HG02623 (cell line): ENCODE measurements at regions not wholly inside any gene's neighbourhood (a gene's known extent, or its start where the extent isn't known, plus 50 kb on each side); places are given as distances from the start of the nearest gene placed in this dataset.
"Not testable (repeated sequence)": the region's sequence is repeated elsewhere in the genome, so short reads cannot be mapped to it uniquely, and the experiment has no call there.

Experiments used
- ATAC-seq: cut with Tn5 transposase; IDR thresholded peaks from one replicate; pipeline ENCODE4 v1.9.1; 2021; ENCODE audit warnings: moderate library complexity; ENCODE audit not compliant: unreplicated experiment

- ATAC-seq: no peak
These were observed 569.4 kb downstream of the MEI4 start for GRCh38 chr6:78222226-78222625.

- no peak for ATAC-seq
These were observed 578.2 kb downstream of the MEI4 start for GRCh38 chr6:78231002-78231401.

GRCh38 chr6:78243519-78243918 lies 590.7 kb downstream of the MEI4 start:
- ATAC-seq: no peak

- no peak for ATAC-seq
These were observed 599.1 kb downstream of the MEI4 start for GRCh38 chr6:78251931-78252330.

- ATAC-seq: no peak
These were observed 600.8 kb downstream of the MEI4 start for GRCh38 chr6:78253618-78254017.

GRCh38 chr6:78259935-78260334 lies 607.1 kb downstream of the MEI4 start:
- no peak for ATAC-seq

GRCh38 chr6:78260427-78260826 lies 606.9 kb upstream of the IRAK1BP1 start:
- not testable (repeated sequence) for ATAC-seq

GRCh38 chr6:78268591-78269452 lies 598.5 kb upstream of the IRAK1BP1 start:
- no peak for ATAC-seq

- no peak for ATAC-seq
These were observed 566.5 kb upstream of the IRAK1BP1 start for GRCh38 chr6:78300885-78301284.

GRCh38 chr6:78302411-78302810 lies 564.9 kb upstream of the IRAK1BP1 start:
- ATAC-seq: no peak

GRCh38 chr6:78308025-78308424 lies 559.3 kb upstream of the IRAK1BP1 start:
- ATAC-seq: no peak

- ATAC-seq: no peak
These were observed 545.1 kb upstream of the IRAK1BP1 start for GRCh38 chr6:78322068-78322845.

- ATAC-seq: no peak
These were observed 543.1 kb upstream of the IRAK1BP1 start for GRCh38 chr6:78324213-78324612.

GRCh38 chr6:78340755-78341154 lies 526.6 kb upstream of the IRAK1BP1 start:
- ATAC-seq: no peak

GRCh38 chr6:78345882-78346281 lies 521.5 kb upstream of the IRAK1BP1 start:
- ATAC-seq: no peak

- ATAC-seq: no peak
These were observed 520.0 kb upstream of the IRAK1BP1 start for GRCh38 chr6:78347191-78347916.

GRCh38 chr6:78353040-78353439 lies 514.3 kb upstream of the IRAK1BP1 start:
- no peak for ATAC-seq

GRCh38 chr6:78363688-78364087 lies 503.7 kb upstream of the IRAK1BP1 start:
- ATAC-seq: no peak

- ATAC-seq: no peak
These were observed 501.9 kb upstream of the IRAK1BP1 start for GRCh38 chr6:78365473-78365872.

GRCh38 chr6:78377056-78377455 lies 490.3 kb upstream of the IRAK1BP1 start:
- no peak for ATAC-seq

GRCh38 chr6:78379982-78380381 lies 487.4 kb upstream of the IRAK1BP1 start:
- ATAC-seq: no peak
